Effector memory CD4-positive, alpha-beta T cell (primary cell): ENCODE measurements at regions not wholly inside any gene's neighbourhood (a gene's known extent, or its start where the extent isn't known, plus 50 kb on each side); places are given as distances from the start of the nearest gene placed in this dataset.

Experiments used
- DNase-seq, 3 donors: peaks; one replicate each; pipeline ENCODE4 v3.0.0-alpha.2; 2020
- H3K27ac ChIP-seq: 2 replicates; pipeline ENCODE4 v1.7.0; 2013; ENCODE audit warnings: mild to moderate bottlenecking, low read length, moderate library complexity; ENCODE audit not compliant: insufficient read depth, poor library complexity, severe bottlenecking
- H3K27me3 ChIP-seq: replicated peaks from 2 replicates; pipeline ENCODE4 v1.7.0; 2013; ENCODE audit warnings: mild to moderate bottlenecking, low read length; ENCODE audit not compliant: insufficient read depth, control insufficient read depth, poor library complexity, severe bottlenecking
- H3K36me3 ChIP-seq: 2 replicates; pipeline ENCODE4 v1.7.0; 2013; ENCODE audit warnings: mild to moderate bottlenecking, low read length, moderate library complexity; ENCODE audit not compliant: control insufficient read depth, insufficient read depth
- H3K4me1 ChIP-seq: 2 replicates; pipeline ENCODE4 v1.7.0; 2013; ENCODE audit warnings: low read length, mild to moderate bottlenecking; ENCODE audit not compliant: control insufficient read depth, insufficient read depth, poor library complexity, severe bottlenecking
- H3K4me3 ChIP-seq: 2 replicates; pipeline ENCODE4 v1.7.0; 2013; ENCODE audit warnings: low read length, low read depth, mild to moderate bottlenecking; ENCODE audit not compliant: insufficient read depth, poor library complexity, severe bottlenecking
- H3K9me3 ChIP-seq: 2 replicates; pipeline ENCODE4 v1.7.0; 2013; ENCODE audit warnings: mild to moderate bottlenecking, low read length, moderate library complexity; ENCODE audit not compliant: control insufficient read depth

DNA sequence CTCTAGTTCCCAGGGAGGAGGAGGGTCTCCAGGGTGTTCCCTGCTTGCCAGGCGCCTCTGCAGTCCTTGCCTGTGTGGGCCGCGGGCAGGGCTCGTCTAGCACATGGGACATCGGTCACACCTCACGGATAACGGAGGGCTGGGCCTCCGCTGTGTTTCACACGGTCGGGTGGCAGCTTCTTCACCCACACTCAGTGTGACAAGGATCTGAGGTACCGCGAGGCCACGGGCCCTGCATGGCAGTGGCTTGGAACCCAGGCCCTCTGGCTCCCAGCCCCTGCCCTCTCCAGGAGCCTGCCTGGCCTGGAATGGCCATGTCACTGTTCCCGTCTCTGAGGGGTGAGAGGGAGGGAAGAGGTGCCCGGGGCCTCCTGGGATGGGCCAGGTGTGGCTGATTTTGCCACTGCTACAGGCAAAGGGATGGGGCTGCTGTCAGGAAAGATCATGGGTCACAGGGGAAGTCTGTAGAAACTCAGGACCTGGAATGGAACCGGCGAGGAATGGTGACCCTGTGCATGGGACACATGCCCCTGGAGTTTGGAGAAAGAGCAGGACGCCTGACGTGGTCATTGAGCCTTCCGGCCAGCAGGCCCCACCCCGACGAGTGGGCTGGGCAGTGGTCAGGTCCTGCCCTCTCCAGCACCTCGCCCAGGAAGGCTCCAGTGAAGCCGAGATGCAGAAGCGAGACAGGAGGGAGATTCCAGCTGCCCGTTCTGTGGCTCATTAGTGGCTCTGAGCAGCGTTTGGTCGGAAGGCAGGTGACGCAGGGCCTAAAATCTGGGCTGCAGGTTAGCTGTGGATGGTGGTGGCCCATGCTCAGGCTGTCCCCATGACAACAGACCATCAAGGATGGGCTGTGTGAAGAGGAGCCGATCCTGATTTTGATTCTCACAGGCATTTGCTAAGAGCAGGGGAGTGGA lies 76.5 kb upstream of the GSE1 start:
- no peak for DNase-seq
- Histone ChIP-seq H3K4me3 (no peak overlapping the region), H3K27ac (no peak overlapping the region), H3K9me3 (no peaks in the 10 kb centered on the region), H3K4me1 (no peaks in the 10 kb centered on the region), H3K36me3 (no peaks in the 10 kb centered on the region), H3K27me3 (no peaks in the 10 kb centered on the region)

DNA sequence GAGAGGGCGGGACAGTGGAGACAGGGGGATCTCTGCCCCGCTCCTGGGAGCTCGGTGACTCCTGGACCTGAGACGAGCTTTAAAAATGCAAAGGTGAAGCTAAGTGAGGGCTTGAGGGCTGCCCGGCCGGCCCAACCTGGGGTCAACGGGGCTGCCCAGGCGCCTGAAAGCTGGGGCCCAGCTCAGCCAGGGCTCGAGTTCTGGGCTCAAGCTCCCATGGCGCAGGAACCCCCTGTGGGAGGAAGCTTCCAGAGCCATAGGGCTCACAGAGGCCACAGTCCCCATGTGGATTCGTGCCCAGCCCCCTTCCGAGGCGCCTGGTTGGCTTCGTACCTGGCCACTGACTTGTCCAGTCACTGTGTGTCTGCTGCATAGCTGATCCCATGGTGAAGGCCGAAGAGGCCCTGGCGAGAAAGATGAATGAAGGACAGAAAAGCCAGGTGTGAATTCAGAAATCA lies 75.8 kb upstream of the GSE1 start:
- DNase-seq: no peak
- no peak overlapping the region for H3K27ac ChIP-seq
- no peak overlapping the region for H3K4me3 ChIP-seq
- no peaks in the 10 kb centered on the region for H3K9me3 ChIP-seq
- no peaks in the 10 kb centered on the region for H3K4me1 ChIP-seq
- no peaks in the 10 kb centered on the region for H3K36me3 ChIP-seq
- no peaks in the 10 kb centered on the region for H3K27me3 ChIP-seq

DNA sequence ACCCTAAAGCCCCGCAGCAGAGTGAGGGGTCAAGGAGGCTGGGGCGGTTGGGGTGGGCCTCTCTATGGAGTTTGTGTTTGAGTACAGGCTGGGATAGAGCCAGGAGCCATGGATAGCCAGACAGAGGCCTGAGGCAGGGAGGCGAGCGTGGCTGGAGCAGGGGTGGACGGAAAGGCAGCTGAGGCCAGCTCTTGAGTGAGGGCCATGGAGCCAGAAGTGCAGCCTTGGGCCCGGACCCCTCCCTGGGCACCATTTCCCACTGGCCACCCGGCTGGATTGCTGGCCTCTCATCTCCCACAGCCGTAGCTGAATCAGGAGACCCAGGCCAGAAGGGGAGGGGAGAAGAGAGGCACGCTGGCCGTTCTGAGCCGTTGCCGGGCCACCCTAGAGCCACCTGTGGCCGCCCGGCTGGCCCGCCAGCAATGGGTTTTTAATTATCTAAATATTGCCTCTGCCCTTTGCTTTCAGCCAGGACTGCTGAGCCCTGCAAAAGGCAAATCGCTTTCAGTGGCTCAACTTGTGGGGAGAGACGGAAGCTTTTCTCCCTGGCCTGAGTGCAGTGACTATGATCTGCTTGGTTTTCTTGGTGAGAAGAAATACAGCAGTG lies 75.2 kb upstream of the GSE1 start:
- no peak for DNase-seq
- H3K27me3 ChIP-seq: no peaks in the 10 kb centered on the region
- no peaks in the 10 kb centered on the region for H3K4me1 ChIP-seq
- H3K9me3 ChIP-seq: no peaks in the 10 kb centered on the region
- H3K27ac ChIP-seq: no peak overlapping the region
- H3K4me3 ChIP-seq: no peak overlapping the region
- no peaks in the 10 kb centered on the region for H3K36me3 ChIP-seq

DNA sequence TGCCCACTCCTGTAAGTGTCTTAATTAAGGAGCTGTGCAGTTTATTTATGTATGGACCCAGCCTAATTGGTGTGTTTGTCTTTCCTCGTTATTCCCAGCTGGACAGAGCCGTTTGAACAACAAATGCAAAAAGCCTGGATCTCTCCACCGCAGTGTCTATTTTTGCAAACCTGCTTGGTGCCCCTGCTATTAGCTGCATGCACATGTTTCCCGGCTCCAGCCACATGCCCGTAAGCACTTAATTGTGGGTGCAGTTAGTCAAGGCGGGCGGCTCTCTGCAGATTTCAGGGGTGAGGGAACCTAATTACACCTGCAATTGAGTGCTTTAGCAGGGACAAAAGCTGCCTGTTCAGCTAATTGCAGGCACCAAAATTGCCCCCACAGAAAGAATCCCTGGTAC lies 74.0 kb upstream of the GSE1 start:
- no peak overlapping the region for H3K27ac ChIP-seq
- H3K9me3 ChIP-seq: no peaks in the 10 kb centered on the region
- no peaks in the 10 kb centered on the region for H3K36me3 ChIP-seq
- no peak overlapping the region for H3K4me3 ChIP-seq
- H3K4me1 ChIP-seq: no peaks in the 10 kb centered on the region
- DNase-seq: no peak
- H3K27me3 ChIP-seq: no peaks in the 10 kb centered on the region

DNA sequence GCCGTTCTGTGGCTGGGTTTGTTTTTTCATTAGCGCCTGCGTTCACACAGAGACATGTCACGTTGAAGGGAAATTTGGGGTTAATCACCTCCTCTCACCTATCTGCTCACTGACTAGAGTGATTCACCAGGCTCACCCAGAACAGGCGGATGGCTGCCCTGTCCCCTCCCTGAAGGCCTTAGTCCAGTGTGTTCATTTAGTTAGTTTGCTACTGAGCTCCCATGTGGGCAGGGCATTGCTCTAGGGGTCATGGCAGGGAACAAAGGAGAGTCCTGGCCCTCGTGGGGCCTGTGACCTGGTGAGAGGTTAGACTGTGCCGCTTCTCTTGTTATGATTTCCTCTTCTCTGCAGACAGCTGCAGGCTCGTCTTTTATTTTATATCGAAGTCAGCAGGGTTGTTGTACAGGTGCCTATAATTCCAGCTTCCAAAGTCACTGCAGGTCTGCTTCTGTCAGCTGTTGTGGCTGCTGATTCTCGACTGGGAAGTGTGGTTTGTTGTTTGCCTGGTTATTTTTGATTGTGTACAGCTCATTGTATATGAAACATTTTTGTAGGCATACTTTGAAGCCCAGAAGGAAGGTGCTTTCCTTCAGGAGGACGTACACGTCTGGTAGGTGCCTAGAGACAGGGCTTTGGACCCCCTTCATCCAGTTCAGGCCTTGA lies 73.4 kb upstream of the GSE1 start:
- Histone ChIP-seq H3K9me3 (no peaks in the 10 kb centered on the region), H3K36me3 (no peaks in the 10 kb centered on the region), H3K4me3 (no peak overlapping the region), H3K27ac (no peak overlapping the region), H3K4me1 (no peaks in the 10 kb centered on the region), H3K27me3 (no peaks in the 10 kb centered on the region)
- DNase-seq: no peak

DNA sequence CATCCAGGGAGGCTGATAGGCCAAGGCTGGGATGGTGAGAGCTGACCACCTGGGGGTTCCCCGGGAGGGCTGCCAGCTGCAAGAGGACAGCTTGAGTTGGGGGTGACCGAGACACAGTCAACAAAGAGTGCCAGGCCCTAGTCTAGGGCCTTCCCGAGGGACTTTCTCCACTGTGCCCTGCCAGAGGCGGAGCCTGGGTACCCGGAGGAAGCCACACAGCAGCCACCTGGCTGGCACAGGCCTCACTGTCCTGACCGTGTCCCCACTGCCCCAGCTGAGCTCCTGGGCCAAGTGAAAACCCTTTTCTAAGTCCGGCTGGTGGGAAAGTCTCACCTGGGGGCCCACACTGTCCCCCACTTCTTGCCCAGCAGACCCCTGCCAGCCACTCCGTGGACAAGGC lies 71.9 kb upstream of the GSE1 start:
- H3K27me3 ChIP-seq: no peaks in the 10 kb centered on the region
- no peaks in the 10 kb centered on the region for H3K4me1 ChIP-seq
- no peaks in the 10 kb centered on the region for H3K36me3 ChIP-seq
- no peak overlapping the region for H3K27ac ChIP-seq
- H3K9me3 ChIP-seq: no peaks in the 10 kb centered on the region
- no peak for DNase-seq
- no peak overlapping the region for H3K4me3 ChIP-seq

DNA sequence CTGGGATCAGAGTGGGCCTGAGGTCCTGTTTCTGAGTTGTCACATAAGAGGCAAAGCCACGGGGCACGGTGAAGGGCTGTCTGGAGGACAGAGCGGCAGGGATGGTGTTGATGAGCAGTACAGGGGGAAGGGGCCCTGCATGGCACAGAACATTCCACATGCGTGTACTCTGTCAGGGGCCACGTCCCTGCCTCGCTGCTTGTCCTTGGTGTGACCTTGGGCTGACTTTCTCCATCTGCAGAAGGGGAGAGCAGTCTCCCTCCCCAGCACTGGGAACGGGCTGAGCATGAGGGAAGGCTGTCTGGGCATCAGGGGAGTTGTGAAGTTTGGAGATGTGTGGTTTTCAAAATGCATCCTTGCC lies 71.5 kb upstream of the GSE1 start:
- no peak overlapping the region for H3K27ac ChIP-seq

DNA sequence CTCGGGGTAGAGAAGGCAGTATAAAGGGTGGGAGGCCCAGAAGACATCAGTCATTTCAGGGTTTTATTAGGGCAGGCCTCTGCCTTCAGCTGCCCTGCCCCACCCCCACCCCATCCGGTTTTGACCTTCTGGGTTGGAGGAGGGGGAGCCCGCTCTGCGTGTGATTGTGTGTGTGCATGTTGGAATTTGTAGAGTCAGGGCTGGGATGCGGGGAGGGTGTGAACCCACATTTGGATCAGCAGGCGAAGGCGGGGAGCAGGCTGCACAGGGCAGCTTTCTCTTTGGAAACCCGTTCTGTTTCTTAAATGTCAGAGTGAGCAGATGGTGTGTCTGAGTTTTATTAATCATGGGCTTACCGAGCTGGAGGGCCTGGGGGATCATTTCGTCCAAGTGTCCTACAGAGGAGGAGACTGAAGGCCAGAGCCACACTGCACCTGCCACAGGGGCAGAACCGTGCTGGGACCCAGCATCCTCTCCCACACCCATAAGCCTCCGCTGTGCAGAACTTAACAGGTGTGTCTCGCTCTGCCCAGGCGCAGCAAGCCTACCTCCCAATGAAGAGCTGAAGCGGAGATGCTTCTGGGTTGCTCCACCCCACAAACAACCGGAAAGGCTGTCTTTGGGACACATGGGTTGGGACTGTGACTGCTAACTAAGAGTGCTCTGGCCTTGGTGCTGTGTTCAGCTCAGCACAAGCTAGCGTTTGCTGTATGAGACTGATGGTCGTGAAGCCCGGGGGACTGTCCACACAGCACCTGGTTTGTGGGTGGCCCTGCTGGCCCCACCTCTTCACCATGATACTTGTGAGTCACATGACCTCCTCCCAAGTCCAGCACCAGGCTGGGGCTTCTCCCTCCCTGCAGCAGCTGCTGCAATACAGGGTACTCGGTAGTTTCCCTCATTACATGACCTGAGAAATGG lies 70.9 kb upstream of the GSE1 start:
- Histone ChIP-seq H3K27ac (no peak overlapping the region), H3K4me1 (no peaks in the 10 kb centered on the region), H3K27me3 (no peaks in the 10 kb centered on the region), H3K36me3 (no peaks in the 10 kb centered on the region), H3K9me3 (no peaks in the 10 kb centered on the region), H3K4me3 (no peak overlapping the region)
- DNase-seq: no peak

More for the DNA sequence above, 71.5 kb upstream of the GSE1 start:
- Histone ChIP-seq H3K27me3 (no peaks in the 10 kb centered on the region), H3K4me3 (no peak overlapping the region), H3K4me1 (no peaks in the 10 kb centered on the region), H3K36me3 (no peaks in the 10 kb centered on the region), H3K9me3 (no peaks in the 10 kb centered on the region)
- no peak for DNase-seq

DNA sequence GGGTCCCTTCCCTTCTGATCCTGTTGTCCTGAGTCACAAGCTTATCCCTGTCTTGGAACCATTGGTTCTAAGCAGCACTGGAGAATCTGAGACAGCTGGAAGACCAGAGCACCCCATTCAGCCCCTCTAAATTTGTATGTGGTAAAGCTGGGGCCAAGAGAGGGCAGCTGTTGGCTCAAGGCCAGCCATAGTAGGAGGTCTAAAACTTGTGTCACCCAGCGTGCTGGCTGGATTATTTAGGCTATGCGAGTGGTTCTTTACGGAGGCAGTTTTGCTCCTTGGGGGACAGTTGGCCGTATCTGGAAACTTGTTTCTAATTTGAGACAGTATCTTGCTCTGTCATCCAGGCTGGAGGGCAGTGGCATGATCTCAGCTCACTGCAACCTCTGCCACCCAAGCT lies 69.6 kb upstream of the GSE1 start:
- no peak for DNase-seq
- H3K27ac ChIP-seq: no peak overlapping the region
- no peak overlapping the region for H3K4me3 ChIP-seq
- no peaks in the 10 kb centered on the region for H3K9me3 ChIP-seq
- H3K27me3 ChIP-seq: no peaks in the 10 kb centered on the region
- H3K4me1 ChIP-seq: no peaks in the 10 kb centered on the region
- no peaks in the 10 kb centered on the region for H3K36me3 ChIP-seq
